Astrocyte (in vitro differentiated cells and primary cell): ENCODE measurements at regions not wholly inside any gene's neighbourhood (a gene's known extent, or its start where the extent isn't known, plus 50 kb on each side); places are given as distances from the start of the nearest gene placed in this dataset.

Experiments used
- DNase-seq: peaks from one replicate; pipeline ENCODE4 v3.0.0-alpha.2; 2010; ENCODE audit warnings: low read depth
- FAIRE-seq: peaks from 2 replicates; lab custom pipeline; 2011; peaks lifted over from hg19 to GRCh38; lab: Jason Lieb, UNC
- H2AFZ ChIP-seq: 2 replicates; pipeline ENCODE4 v1.6.0; 2012; ENCODE audit warnings: low read depth, low read length, inconsistent platforms
- H3K27ac ChIP-seq: 2 replicates; pipeline ENCODE4 v1.5.1; 2011; ENCODE audit warnings: low read depth, low read length, inconsistent platforms
- H3K27me3 ChIP-seq: 2 replicates; pipeline ENCODE4 v1.6.0; 2011; ENCODE audit warnings: low read length, inconsistent platforms; ENCODE audit not compliant: insufficient read depth
- H3K36me3 ChIP-seq: 2 replicates; pipeline ENCODE4 v1.5.1; 2011; ENCODE audit warnings: low read length, inconsistent platforms; ENCODE audit not compliant: insufficient read depth
- H3K4me1 ChIP-seq: 2 replicates; pipeline ENCODE4 v1.5.1; 2011; ENCODE audit warnings: low read length, inconsistent platforms; ENCODE audit not compliant: insufficient read depth
- H3K4me2 ChIP-seq: 2 replicates; pipeline ENCODE4 v1.6.0; 2012; ENCODE audit warnings: low read length, inconsistent platforms
- H3K4me3 ChIP-seq: 2 replicates; pipeline ENCODE4 v1.5.1; 2011; ENCODE audit warnings: low read depth, mild to moderate bottlenecking, low read length, inconsistent platforms; ENCODE audit not compliant: insufficient read depth
- H3K79me2 ChIP-seq: 2 replicates; pipeline ENCODE4 v1.6.0; 2012; ENCODE audit warnings: mild to moderate bottlenecking, low read length, inconsistent platforms; ENCODE audit not compliant: insufficient read depth
- H3K9ac ChIP-seq: 2 replicates; pipeline ENCODE4 v1.6.0; 2012; ENCODE audit warnings: mild to moderate bottlenecking, low read length, inconsistent platforms
- H3K9me3 ChIP-seq: 2 replicates; pipeline ENCODE4 v1.5.1; 2012; ENCODE audit warnings: low read depth, mild to moderate bottlenecking, low read length, inconsistent platforms; ENCODE audit not compliant: insufficient read depth
- H4K20me1 ChIP-seq: 2 replicates; pipeline ENCODE4 v1.6.0; 2012; ENCODE audit warnings: low read length, inconsistent platforms; ENCODE audit not compliant: insufficient read depth
- H3K27ac Mint-ChIP-seq: one replicate; pipeline ENCODE4 v1.8.0; 2021; ENCODE audit warnings: mild to moderate bottlenecking, mixed read lengths; ENCODE audit not compliant: unreplicated experiment
- H3K27me3 Mint-ChIP-seq: one replicate; pipeline ENCODE4 v1.8.0; 2021; ENCODE audit warnings: low read depth, mixed read lengths; ENCODE audit not compliant: unreplicated experiment
- H3K36me3 Mint-ChIP-seq: one replicate; pipeline ENCODE4 v1.8.0; 2021; ENCODE audit warnings: low read depth, mixed read lengths; ENCODE audit not compliant: unreplicated experiment
- H3K4me1 Mint-ChIP-seq: one replicate; pipeline ENCODE4 v1.8.0; 2021; ENCODE audit warnings: low read depth, mixed read lengths; ENCODE audit not compliant: unreplicated experiment
- H3K4me3 Mint-ChIP-seq: one replicate; pipeline ENCODE4 v1.8.0; 2021; ENCODE audit warnings: mild to moderate bottlenecking, moderate library complexity, mixed read lengths; ENCODE audit not compliant: unreplicated experiment
- H3K9me3 Mint-ChIP-seq: one replicate; pipeline ENCODE4 v1.8.0; 2021; ENCODE audit warnings: mild to moderate bottlenecking, mixed read lengths; ENCODE audit not compliant: unreplicated experiment
- CTCF ChIP-seq: IDR thresholded peaks from 2 replicates; pipeline ENCODE4 v1.5.1; 2011; ENCODE audit warnings: low read depth, mild to moderate bottlenecking, inconsistent platforms, low read length, moderate library complexity; ENCODE audit not compliant: insufficient read depth
- EZH2 ChIP-seq: IDR thresholded peaks from 2 replicates; pipeline ENCODE4 v1.6.1; 2012; ENCODE audit warnings: mild to moderate bottlenecking, low read length, inconsistent platforms; ENCODE audit not compliant: insufficient read depth

- Histone ChIP-seq H3K4me1 (peaks cover 12% of the 10 kb centered on the region), H4K20me1 (no peaks in the 10 kb centered on the region), H3K4me2 (peak overlapping the region; percentile 34), H3K9me3 (no peaks in the 10 kb centered on the region), H2AFZ (no peak overlapping the region), H3K79me2 (no peaks in the 10 kb centered on the region), H3K36me3 (no peaks in the 10 kb centered on the region), H3K4me3 (no peak overlapping the region), H3K9ac (no peak overlapping the region), H3K27ac (no peak overlapping the region), H3K27me3 (peaks cover 13% of the 10 kb centered on the region)
- FAIRE-seq (no peak), DNase-seq (peak; percentile 49)
- Mint-ChIP-seq H3K27me3 (peaks cover 28% of the 10 kb centered on the region), H3K4me1 (peaks cover 45% of the 10 kb centered on the region), H3K4me3 (no peak overlapping the region), H3K36me3 (peaks cover 1% of the 10 kb centered on the region), H3K27ac (peak overlapping the region; percentile 27), H3K9me3 (no peaks in the 10 kb centered on the region)
- TF ChIP-seq CTCF (no peak), EZH2 (no peak)
These were observed 103.8 kb downstream of the DAD1 start for GRCh38 chr14:22485178-22485577.

GRCh38 chr14:22484632-22485031, 104.4 kb downstream of the DAD1 start:
- peak overlapping the region; percentile 64 for H3K27ac Mint-ChIP-seq

More at GRCh38 chr14:22484632-22485031, 104.4 kb downstream of the DAD1 start:
- no peaks in the 10 kb centered on the region for H3K36me3 ChIP-seq
- no peak for FAIRE-seq
- H2AFZ ChIP-seq = no peak overlapping the region
- DNase-seq = peak; percentile 51
- no peak for TF ChIP-seq CTCF
- TF ChIP-seq EZH2 = no peak
- H4K20me1 ChIP-seq = no peaks in the 10 kb centered on the region
- peaks cover 16% of the 10 kb centered on the region for H3K4me1 ChIP-seq
- H3K27me3 ChIP-seq = peaks cover 11% of the 10 kb centered on the region
- no peak overlapping the region for H3K9ac ChIP-seq
- no peaks in the 10 kb centered on the region for H3K79me2 ChIP-seq
- H3K9me3 ChIP-seq = no peaks in the 10 kb centered on the region
- Mint-ChIP-seq H3K9me3 (no peaks in the 10 kb centered on the region), H3K4me1 (peaks cover 46% of the 10 kb centered on the region), H3K27me3 (peaks cover 22% of the 10 kb centered on the region), H3K4me3 (no peak overlapping the region), H3K36me3 (peaks cover 1% of the 10 kb centered on the region)
- H3K27ac ChIP-seq = no peak overlapping the region
- no peak overlapping the region for H3K4me3 ChIP-seq
- peak overlapping the region; percentile 34 for H3K4me2 ChIP-seq
